Adipocyte (in vitro differentiated cells): ENCODE measurements at regions not wholly inside any gene's neighbourhood (a gene's known extent, or its start where the extent isn't known, plus 50 kb on each side); places are given as distances from the start of the nearest gene placed in this dataset.

Experiments used
- DNase-seq: peaks from one replicate; pipeline ENCODE4 v3.0.0-alpha.2; 2015; ENCODE audit warnings: low read depth
- H3K27me3 ChIP-seq: replicated peaks from 2 replicates; pipeline ENCODE4 v1.7.0; 2013; ENCODE audit warnings: mild to moderate bottlenecking, low read length, moderate library complexity; ENCODE audit not compliant: control insufficient read depth, insufficient read depth
- H3K36me3 ChIP-seq: 2 replicates; pipeline ENCODE4 v1.7.0; 2013; ENCODE audit warnings: low read length, mild to moderate bottlenecking, moderate library complexity; ENCODE audit not compliant: control insufficient read depth, insufficient read depth, severe bottlenecking
- H3K4me1 ChIP-seq: 2 replicates; pipeline ENCODE4 v1.7.0; 2013; ENCODE audit warnings: mild to moderate bottlenecking, low read length, moderate library complexity; ENCODE audit not compliant: control insufficient read depth, insufficient read depth
- H3K4me3 ChIP-seq: 2 replicates; pipeline ENCODE4 v1.7.0; 2013; ENCODE audit warnings: mild to moderate bottlenecking, low read length, moderate library complexity
- H3K9ac ChIP-seq: 2 replicates; pipeline ENCODE4 v1.7.0; 2013; ENCODE audit warnings: mild to moderate bottlenecking, low read length, moderate library complexity
- H3K9me3 ChIP-seq: 2 replicates; pipeline ENCODE4 v1.7.0; 2013; ENCODE audit warnings: mild to moderate bottlenecking, low read length, moderate library complexity; ENCODE audit not compliant: control insufficient read depth

DNA sequence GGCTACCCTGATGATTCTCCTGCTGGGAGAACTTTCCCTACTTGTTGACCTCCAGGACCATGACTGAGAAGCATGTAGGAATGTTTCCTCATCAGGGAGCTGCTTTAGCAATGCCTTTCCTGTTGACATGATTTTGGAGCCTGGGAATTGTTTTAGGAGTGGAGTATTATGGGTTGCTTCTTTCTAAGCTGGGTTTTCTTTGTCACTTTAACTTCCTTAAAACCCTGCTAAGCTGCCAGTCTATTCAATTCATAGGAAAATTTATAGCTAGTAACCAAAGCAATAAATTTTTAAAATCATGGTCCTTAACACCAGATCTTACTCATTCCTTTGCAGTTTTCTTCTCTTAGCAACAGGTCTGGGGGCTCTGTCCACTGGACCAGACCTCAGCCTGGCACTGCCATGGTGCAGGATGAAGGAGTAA is 125.6 kb upstream of the TACR1 start:
- H3K36me3 ChIP-seq: no peaks in the 10 kb centered on the region
- no peak for DNase-seq

DNA sequence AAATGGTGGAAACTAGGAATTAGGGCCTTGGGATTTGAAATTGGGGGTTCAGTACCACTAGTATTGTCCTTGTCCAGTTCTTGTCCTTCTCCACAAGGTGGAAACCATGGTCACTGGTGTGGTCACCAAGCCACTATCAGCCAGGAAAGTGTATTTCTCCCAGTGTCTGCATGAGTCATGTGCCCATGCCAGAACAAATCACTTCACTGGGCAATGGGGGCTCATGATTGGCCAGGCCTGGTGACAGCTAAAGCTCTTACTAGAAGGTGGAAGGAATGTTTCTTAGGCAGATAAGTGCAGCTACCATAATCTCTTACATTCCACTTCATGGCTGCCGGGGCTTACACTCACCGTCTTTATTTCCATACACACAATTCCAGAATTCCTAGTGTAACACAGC is 124.8 kb upstream of the TACR1 start:
- H3K4me1 ChIP-seq: peaks cover 11% of the 10 kb centered on the region
- no peak overlapping the region for H3K4me3 ChIP-seq
- H3K27me3 ChIP-seq: no peaks in the 10 kb centered on the region
- no peak for DNase-seq
- no peak overlapping the region for H3K9ac ChIP-seq
- no peaks in the 10 kb centered on the region for H3K36me3 ChIP-seq
- no peaks in the 10 kb centered on the region for H3K9me3 ChIP-seq

More for the DNA sequence above, 125.6 kb upstream of the TACR1 start:
- no peak overlapping the region for H3K4me3 ChIP-seq
- peaks cover 11% of the 10 kb centered on the region for H3K4me1 ChIP-seq
- no peaks in the 10 kb centered on the region for H3K27me3 ChIP-seq
- no peak overlapping the region for H3K9ac ChIP-seq
- no peaks in the 10 kb centered on the region for H3K9me3 ChIP-seq

DNA sequence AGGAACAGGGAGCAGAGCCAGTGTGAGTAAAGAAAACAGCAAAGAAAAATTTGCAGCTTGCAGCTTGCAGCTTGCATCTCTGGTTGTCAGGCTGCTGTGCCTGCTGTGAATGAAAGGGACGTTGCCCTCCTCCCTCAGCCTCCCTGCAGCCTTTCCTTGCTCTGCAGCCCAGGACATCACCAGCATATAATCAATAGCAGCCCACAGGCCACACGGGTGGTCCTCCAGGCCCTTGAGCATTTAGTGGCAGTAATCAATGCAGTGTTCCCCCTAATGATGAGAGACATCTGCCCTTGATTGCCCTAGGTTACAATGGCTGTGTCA is 122.2 kb upstream of the TACR1 start:
- Histone ChIP-seq H3K4me3 (no peak overlapping the region), H3K9me3 (no peaks in the 10 kb centered on the region), H3K36me3 (no peaks in the 10 kb centered on the region), H3K4me1 (peaks cover 11% of the 10 kb centered on the region), H3K27me3 (no peaks in the 10 kb centered on the region), H3K9ac (no peak overlapping the region)
- DNase-seq: no peak

DNA sequence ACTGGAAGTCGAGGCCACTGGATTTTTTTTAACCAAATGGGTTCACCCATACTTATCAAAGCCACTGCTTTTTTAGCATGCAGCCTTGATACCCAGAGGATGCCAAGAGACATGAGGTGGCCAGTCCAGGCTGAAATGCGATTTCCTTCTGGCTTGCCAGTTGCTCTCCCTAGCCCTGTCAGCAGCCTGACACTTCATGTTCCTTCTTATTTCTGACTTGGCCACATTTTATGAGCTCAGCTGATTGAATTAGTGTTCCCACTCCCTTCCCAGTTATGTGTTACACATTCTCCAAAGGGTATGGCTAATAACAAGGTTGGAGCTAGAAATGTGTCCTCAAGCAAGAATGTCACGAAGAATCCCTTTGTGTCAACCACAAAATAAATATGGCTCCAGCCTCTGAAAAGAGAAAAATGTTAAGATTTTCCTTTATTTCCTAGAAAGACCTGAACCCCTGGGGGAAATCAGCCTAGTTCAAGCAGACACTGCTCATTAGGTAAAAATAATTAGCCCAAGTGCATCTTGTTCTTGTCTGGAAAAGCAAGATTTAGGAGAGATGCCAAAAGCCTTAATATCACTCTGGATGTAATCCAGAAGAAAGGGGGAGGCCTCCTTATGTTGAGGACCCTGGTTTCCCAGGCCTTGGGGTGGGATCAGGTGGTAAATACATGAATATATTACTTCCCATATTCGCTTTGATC is 121.7 kb upstream of the TACR1 start:
- no peak overlapping the region for H3K9ac ChIP-seq
- H3K36me3 ChIP-seq: no peaks in the 10 kb centered on the region
- H3K4me3 ChIP-seq: no peak overlapping the region
- no peak for DNase-seq
- H3K9me3 ChIP-seq: no peaks in the 10 kb centered on the region
- peaks cover 11% of the 10 kb centered on the region for H3K4me1 ChIP-seq
- no peaks in the 10 kb centered on the region for H3K27me3 ChIP-seq

DNA sequence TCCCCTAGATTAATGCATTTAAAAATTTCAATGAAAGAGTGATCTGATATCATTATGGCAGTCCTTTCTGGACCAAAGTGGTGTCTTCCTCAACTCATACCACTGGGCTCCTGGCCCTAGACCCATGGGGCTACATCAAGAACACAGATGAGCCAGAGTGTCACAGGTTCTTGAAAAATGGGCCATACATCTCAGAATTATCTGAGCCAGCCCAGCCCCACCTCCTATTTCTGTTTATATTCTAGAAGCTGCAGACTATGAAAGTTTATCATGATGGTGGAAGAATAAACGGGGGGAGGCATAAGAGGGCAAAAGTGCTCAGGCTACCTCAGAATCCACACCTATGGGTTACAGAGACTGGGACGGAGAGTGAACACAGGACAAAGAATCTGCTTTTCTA is 120.6 kb upstream of the TACR1 start:
- Histone ChIP-seq H3K9me3 (no peaks in the 10 kb centered on the region), H3K4me1 (peaks cover 4% of the 10 kb centered on the region), H3K36me3 (no peaks in the 10 kb centered on the region), H3K9ac (no peak overlapping the region), H3K27me3 (no peaks in the 10 kb centered on the region), H3K4me3 (no peak overlapping the region)
- no peak for DNase-seq

DNA sequence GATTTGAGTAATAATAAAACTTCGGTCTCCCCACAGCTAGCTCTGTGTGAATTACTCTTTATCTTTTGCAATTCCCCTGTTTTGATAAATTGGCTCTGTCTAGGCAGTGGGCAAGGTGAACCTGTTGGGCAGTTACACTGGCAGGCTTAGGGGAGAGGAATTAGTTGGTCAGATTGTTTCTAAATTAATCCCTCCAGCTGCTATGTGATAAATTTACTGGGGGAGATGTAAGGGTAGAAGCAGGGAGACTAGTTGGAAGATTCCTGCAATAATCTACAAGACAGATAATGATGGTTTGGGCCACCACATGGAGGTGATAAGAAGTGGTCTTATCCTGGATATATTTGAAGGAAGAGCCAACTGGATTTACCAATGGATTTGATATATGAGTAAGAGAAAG is 118.5 kb upstream of the TACR1 start:
- Histone ChIP-seq H3K4me1 (no peaks in the 10 kb centered on the region), H3K9me3 (no peaks in the 10 kb centered on the region), H3K36me3 (no peaks in the 10 kb centered on the region), H3K27me3 (no peaks in the 10 kb centered on the region), H3K4me3 (no peak overlapping the region), H3K9ac (no peak overlapping the region)
- DNase-seq: no peak

DNA sequence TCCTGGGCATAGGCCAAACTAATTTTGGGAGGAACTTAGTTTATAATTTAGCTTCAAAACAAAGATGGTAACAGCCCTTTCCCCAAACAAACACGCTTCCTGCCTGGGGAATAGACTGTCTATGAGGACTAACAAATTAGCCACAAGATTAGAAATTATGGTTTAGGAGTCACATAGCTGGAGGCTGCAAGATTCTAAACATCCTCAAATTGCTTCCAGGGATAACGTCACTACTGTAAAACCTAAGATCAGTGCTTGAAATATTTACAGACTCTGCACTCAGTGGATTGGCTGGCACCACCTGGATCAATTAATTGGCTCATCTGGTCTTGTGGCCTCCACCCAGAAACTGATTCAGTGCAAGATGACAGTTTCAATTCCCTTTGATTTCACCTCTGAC is 118.0 kb upstream of the TACR1 start:
- Histone ChIP-seq H3K4me1 (no peaks in the 10 kb centered on the region), H3K9me3 (no peaks in the 10 kb centered on the region), H3K4me3 (no peak overlapping the region), H3K36me3 (no peaks in the 10 kb centered on the region), H3K9ac (no peak overlapping the region), H3K27me3 (no peaks in the 10 kb centered on the region)
- DNase-seq: no peak

DNA sequence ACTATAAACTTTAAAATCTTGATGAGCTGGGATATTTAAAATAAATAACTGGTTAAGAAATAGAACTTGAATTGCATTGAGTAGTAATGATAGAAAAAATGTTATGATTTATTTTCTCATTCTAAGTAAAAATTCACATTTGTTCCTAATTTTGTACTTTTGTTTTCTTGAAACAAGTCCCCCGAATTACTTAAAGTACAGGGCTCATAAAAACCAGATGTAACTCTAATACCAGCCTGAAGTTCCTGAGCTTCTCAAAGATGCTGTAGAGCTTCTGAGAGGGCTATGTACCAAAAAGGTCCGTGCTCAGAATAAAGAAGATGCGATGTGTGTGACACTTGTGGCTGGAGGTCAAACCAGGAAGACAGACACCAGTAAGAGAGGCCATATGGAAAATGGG is 116.1 kb upstream of the TACR1 start:
- no peak overlapping the region for H3K9ac ChIP-seq
- peak; percentile 22 for DNase-seq
- no peaks in the 10 kb centered on the region for H3K36me3 ChIP-seq
- H3K9me3 ChIP-seq: no peaks in the 10 kb centered on the region
- no peaks in the 10 kb centered on the region for H3K27me3 ChIP-seq
- H3K4me1 ChIP-seq: peaks cover 7% of the 10 kb centered on the region
- no peak overlapping the region for H3K4me3 ChIP-seq

DNA sequence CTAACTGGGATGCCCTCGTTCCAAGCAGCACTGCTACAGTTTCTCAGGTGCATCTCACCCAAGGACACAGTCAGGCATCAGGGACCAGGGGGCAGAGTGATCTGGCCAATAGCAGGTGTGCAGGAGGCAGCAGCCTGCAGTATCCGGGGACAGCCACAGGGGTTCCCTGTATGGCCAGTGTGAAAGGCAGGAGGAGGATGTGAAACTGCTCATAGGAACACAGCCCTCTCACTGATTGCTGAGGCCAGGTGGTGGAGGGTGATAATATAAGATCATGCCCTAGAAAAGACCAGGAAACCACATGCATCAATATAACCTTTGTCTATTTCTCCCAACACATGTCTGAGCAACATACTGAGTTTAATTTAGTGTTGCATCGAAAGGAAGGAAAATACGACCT is 112.7 kb upstream of the TACR1 start:
- Histone ChIP-seq H3K9me3 (no peaks in the 10 kb centered on the region), H3K4me1 (peaks cover 11% of the 10 kb centered on the region), H3K4me3 (no peak overlapping the region), H3K27me3 (no peaks in the 10 kb centered on the region), H3K36me3 (no peaks in the 10 kb centered on the region), H3K9ac (no peak overlapping the region)
- no peak for DNase-seq

DNA sequence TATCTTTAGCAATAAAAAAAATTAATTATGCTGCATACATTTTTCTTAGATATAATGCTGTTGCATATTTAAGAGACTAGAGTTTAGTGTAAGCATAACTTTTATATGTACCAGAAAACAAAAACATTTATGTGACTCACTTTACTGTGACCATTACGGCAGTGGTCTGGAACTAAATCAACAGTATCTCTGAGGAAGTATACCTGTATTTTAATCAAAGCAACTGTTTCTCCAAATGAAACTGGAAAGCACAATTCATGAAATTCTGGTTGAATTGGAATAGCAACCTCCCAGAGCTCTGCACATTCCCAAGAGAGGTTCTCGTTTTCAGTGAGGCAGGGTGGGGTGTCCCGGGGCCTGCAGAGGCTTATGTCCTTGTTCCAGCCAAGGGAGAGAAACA is 112.2 kb upstream of the TACR1 start:
- Histone ChIP-seq H3K4me3 (no peak overlapping the region), H3K4me1 (peaks cover 11% of the 10 kb centered on the region), H3K9me3 (no peaks in the 10 kb centered on the region), H3K27me3 (no peaks in the 10 kb centered on the region), H3K9ac (no peak overlapping the region), H3K36me3 (no peaks in the 10 kb centered on the region)
- DNase-seq: no peak

DNA sequence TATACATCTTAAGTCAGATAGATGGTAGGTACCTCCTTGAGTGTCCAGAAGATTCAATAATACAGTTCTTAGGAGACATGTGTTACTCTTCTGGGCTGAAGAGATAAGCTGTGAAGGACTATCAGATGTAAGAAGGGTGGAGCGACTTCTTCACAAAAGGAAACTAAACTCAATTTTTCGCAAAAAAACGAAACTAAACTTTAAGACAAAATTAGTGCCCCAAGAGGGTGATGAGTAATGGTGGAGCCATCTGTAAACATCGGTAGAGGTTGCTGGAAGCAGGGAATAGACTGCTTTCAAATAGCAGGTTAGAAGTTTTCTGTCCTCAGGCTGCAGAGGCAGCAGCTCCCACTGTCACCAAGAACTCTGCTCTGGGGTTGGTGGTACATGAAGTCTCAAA is 111.6 kb upstream of the TACR1 start:
- Histone ChIP-seq H3K9ac (peak overlapping the region; percentile 3), H3K4me1 (peaks cover 11% of the 10 kb centered on the region), H3K9me3 (no peaks in the 10 kb centered on the region), H3K36me3 (no peaks in the 10 kb centered on the region), H3K4me3 (peak overlapping the region; percentile 62), H3K27me3 (no peaks in the 10 kb centered on the region)
- DNase-seq: peak; percentile 43
